ENCODE measurements at regions not wholly inside any gene's neighbourhood (a gene's known extent, or its start where the extent isn't known, plus 50 kb on each side); places are given as distances from the start of the nearest gene placed in this dataset.
A peak's percentile ranks its signal among the peaks of the same experiment; 100 is the strongest.
"Not testable (repeated sequence)": the region's sequence is repeated elsewhere in the genome, so short reads cannot be mapped to it uniquely, and the experiment has no call there.

GRCh38 chr20:60168963-60169362, 210.7 kb downstream of the CDH26 start:
- DNase-seq (ENCODE audit: low read depth, low spot score), result no peak

GRCh38 chr20:60170116-60170515, 211.9 kb downstream of the CDH26 start:
- no peak for DNase-seq (ENCODE audit: low read depth, low spot score)

DNA sequence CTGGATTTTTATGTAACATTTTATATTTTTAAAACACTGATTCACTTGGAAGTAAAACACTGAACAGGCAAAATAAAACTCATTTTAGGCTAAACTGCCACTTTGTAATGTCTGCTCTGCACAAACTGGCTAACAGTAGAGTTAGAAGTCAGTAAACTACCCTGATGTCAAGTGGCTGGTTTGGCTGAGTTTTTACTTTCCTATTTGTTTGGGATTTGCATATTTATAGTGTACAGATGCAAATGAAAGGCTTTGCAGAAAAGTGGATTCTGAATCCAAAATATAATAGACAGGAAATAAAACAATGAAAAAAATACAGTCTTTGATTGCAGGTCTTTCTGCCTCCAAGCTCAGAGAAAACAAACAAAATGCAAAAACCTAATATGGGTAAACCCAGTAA, 213.1 kb downstream of the CDH26 start:
- no peak for DNase-seq (ENCODE audit: low read depth, low spot score)

- DNase-seq (ENCODE audit: low read depth, low spot score), result no peak
Observed at GRCh38 chr20:60171738-60172137, 213.5 kb downstream of the CDH26 start.

- no peak for DNase-seq (ENCODE audit: low read depth, low spot score)
Observed at GRCh38 chr20:60172346-60172984, 214.2 kb downstream of the CDH26 start.

DNA sequence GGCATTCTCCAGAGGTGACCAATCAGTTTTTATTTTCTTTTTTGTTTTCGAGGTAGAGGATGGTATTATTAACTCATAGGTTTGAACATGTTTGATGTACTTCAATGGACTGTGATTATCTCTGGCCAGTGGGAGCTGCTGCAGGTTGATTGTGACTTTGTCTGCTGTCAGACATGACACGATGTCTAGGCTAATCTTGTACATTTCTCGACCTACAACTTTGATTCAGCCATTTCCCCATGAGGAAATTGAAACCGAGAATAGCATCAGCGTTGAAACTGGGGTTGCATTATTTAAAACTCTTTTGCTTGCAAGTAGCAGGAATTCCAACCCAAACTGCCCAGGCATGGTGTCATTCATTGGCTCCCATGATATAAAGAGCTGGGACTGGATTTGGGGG, 218.9 kb downstream of the CDH26 start:
- DNase-seq (ENCODE audit: low read depth, low spot score), result no peak

DNA sequence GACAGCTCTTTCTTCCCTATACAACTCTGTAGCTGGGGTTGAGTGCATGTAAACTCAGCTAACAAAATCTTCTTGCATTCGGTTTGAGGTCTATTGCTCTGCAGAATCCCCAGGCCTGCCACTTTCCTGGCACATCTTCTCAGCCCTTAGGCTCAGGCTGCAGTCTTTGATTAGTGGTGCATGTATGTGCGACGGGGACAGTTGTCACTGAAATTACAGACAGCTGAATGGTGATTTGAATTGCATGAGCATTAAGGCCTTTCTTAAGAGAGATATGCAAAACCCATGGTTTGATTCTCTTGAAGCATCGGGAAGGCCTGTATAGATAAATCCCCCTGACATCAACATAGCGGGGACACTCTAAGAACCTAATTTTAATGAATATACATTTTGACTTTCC, 222.8 kb downstream of the CDH26 start:
- DNase-seq (ENCODE audit: low read depth, low spot score), result no peak

- no peak for DNase-seq (ENCODE audit: low read depth, low spot score)
Observed at GRCh38 chr20:60186412-60186811, 228.2 kb downstream of the CDH26 start.

DNA sequence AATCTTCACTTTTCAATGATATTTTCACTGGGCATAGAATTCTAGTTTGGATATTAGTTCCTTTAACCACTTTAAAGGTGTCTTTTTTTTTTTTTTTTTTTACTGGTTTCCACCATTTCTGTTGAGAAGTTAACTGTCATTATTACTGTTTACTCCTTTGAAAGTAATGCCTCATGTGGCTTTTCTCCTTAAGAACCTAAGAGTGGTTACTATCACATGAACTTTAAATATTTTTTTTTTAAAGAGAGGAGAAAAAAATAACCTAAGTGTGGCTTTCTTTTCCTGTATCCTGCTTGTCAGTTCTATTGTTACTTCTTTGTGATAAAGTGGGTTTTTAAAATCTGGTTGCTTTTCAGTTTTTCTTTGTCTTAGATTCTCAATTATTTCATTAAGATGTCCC, 229.5 kb downstream of the CDH26 start:
- DNase-seq (ENCODE audit: low read depth, low spot score), result no peak

DNA sequence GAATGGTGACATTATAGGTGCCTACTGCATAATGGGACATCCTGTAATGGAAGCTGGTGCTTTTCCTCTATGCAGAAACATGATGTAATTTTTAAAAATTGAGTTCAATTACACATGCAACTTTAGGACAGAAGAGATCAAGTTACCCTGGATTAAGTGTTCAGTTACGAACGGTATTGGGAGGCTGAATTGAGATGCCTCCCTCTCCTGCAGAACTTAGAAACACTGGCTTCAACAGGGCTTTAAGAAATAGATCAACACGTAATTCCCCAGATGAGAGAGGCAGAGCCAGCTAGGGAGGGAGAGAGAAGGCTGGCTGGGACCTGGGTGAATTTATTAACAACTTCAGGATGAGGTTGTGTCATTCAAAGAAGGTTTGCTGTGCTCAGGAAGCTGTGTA, 232.8 kb downstream of the CDH26 start:
- no peak for DNase-seq (ENCODE audit: low read depth, low spot score)

DNA sequence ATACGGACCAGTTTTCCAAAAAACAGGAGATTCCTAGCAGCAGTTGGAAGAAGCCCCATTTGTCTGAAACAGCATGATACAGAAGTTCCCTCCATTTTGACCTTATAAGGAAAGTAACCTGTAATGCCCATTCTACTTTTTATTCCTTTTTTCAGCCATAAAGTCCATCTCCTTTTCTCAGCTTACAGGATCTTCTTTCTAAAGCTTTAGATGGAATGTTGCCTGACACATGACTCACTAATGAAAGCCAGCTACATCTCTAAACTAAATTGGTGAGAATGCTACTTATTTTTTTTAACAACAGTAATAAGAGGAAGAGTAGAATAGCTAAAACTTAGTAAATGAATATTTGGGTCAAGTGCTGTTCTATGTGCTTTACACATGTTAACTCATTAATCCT, 234.1 kb downstream of the CDH26 start:
- DNase-seq (ENCODE audit: low read depth, low spot score), result no peak

DNA sequence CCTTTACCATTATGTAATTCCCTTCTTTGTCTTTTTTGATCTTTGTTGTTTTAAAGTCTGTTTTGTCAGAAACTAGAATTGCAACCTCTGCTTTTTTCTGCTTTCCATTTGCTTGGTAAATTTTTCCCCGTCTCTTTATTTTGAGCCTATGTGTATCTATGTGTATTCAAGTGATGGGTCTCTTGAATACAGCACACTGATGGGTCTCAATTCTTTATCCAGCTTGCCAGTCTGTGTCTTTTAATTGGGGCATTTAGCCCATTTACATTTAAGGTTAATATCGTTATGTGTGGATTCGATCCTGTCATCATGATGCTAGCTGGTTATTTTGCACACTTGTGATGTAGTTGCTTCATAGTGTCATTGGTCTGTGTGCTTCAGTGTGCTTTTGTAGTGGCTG, 240.9 kb downstream of the CDH26 start:
- not testable (repeated sequence) for DNase-seq (ENCODE audit: low read depth, low spot score)

DNA sequence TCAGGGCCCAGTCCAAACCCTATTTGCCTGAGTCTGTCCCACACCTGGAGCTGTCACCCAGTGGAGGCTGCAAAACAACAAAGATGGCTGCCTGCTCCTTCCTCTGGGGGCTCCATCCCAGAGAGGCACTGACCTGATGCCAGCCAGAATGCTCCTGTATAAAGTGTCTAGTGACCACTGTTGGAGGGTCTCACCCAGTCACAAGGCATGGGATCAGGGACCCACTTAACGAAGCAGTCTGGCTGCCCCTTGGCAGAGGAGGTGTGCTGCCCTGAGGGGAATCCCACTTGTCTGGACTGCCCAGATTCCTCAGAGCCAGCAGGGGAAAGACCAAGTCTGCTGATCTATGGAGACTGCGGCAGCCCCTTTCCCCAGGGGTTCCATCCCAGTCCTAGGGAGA, 241.6 kb downstream of the CDH26 start:
- DNase-seq (ENCODE audit: low read depth, low spot score), result no peak

DNA sequence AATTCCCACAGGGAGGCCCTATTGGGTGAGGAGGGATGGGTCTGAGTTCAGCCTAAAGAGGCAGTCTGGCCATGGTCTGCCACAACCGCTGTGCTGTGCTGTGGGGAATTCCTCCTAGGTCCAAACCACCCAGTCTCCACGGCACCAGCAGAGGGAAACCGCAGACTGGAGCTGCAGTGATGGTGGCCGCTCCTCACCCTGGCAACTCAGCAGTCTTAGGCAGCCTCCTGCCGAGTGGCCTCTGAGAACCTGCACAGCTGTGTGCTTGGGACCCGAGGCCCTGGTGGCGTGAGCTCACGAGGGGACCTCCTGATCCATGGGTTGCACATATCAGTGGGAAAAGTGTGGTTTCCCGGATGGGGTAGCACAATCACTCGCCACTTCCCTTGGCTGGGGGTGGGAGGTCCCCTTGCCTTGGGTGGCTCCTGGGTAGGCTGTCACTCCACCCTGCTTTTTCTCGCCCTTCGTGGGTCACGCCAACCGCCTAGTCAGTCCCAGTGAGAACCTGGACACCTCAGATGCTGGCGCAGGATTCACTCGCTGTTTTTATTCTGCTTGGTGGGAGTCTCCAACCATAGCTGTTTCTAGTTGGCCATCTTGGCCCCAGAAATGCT, 242.2 kb downstream of the CDH26 start:
- DNase-seq (ENCODE audit: low read depth, low spot score), result no peak

GRCh38 chr20:60201198-60201835, 243.1 kb downstream of the CDH26 start:
- no peak for DNase-seq (ENCODE audit: low read depth, low spot score)

- no peak for DNase-seq (ENCODE audit: low read depth, low spot score)
Observed at GRCh38 chr20:60202046-60202445, 243.8 kb downstream of the CDH26 start.

DNA sequence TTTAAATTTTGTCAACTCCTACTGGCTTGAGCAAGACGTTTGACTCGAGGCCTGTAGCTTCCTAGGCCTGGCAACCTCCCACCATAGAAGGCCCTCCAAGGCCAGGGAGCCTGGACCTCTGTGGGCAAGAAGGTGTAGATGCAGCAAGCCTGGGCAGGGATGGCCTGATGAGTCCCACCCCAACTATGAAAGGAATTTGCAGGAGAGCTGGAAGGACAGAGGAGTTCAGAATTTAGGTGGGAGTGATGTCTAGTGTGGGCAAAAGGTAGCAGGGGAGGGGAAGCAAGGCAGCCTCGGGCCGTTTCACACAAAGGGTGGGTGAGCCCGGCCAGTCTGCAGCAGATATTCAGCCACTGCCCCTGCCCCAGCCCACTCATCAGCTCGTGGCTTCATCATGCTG, 245.2 kb downstream of the CDH26 start:
- DNase-seq (ENCODE audit: low read depth, low spot score), result no peak

- DNase-seq (ENCODE audit: low read depth, low spot score), result no peak
Observed at GRCh38 chr20:60204601-60205000, 246.4 kb downstream of the CDH26 start.

- DNase-seq (ENCODE audit: low read depth, low spot score), result peak; percentile 21
Observed at GRCh38 chr20:60206259-60206658, 248.0 kb downstream of the CDH26 start.

DNA sequence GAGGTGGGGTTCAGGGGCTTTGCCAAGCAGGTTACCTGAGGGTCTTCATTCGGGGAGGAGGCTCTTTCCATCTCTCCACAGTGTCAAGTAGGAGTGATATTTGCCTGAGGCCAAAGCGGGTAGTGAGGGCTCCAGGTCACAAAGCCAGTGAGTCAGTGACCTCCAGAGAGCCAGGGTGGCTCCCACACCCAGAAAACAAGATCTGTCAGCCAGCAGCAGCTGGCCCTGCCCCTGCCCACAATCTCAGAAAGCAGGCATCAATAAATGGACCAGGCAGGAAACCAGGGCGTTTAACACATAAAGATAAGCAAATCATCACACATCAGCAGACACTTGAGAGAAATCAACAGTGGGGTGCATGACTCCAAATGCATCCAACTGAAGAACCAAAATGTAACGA, 250.8 kb downstream of the CDH26 start:
- no peak for DNase-seq (ENCODE audit: low read depth, low spot score)

DNA sequence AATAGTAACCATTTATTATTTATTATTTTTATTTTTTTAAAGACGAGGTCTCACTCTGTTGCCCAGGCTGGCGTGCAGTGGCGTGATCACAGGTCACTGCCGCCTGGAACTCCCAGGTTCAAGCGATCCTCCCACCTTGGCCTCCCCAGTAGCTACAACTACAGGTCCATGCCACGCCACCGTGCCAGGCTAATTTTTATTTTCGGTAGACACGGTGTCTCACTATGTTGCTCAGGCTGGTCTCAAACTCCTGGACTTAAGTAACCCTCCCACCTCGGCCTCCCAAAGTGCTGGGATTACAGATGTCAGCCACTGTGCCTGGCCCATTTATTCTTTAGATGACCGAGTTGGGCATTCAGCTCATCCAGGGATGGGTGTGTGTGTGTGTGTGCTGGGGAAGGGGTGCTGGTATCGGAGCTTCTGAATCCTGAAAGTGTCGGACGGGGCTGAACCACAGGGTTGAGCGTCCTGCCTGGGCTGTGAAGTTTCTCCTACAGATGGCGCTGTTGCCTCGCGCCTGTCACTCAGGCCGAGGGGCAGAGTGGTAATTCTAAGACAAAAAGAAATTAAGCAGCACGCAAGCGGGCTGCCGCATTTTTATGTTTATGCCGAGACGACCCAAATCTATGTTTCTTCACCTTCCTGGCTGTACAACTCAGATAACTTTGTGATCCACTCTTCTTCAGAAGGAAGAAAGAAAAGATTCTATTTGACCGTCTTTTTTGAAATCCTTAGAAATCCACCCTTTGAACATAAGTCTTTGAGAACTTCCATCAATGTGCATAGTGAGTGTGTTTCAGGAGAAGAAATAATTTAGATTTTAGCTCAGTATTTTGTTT, 252.8 kb downstream of the CDH26 start:
- peak; percentile 32 for DNase-seq (ENCODE audit: low read depth, low spot score)
